Cardiac fibroblast (primary cell): ENCODE measurements at regions not wholly inside any gene's neighbourhood (a gene's known extent, or its start where the extent isn't known, plus 50 kb on each side); places are given as distances from the start of the nearest gene placed in this dataset.
"Not testable (repeated sequence)": the region's sequence is repeated elsewhere in the genome, so short reads cannot be mapped to it uniquely, and the experiment has no call there.

Experiments
- DNase-seq, 2 donors: peaks; one replicate each; pipeline versions ENCODE4 v3.0.0 to v3.0.0-alpha.2; 2010; ENCODE audit warnings: low read depth in 2 of 2
- H3K4me3 ChIP-seq, 2 donors: replicated peaks in 1 of 2; 1 replicate in 1 of 2; 2 replicates in 1 of 2; pipeline ENCODE4 v1.5.1; 2011; ENCODE audit warnings: low read depth in 2 of 2, low read length in 2 of 2, mild to moderate bottlenecking in 2 of 2, moderate library complexity in 1 of 2
- CTCF ChIP-seq: IDR thresholded peaks from one replicate; pipeline ENCODE4 v1.5.1; 2011; ENCODE audit warnings: low read depth, mild to moderate bottlenecking, low read length, inconsistent platforms

GRCh38 chr6:109251839-109252238 lies 130.4 kb downstream of the CD164 start:
- no peak overlapping the region for H3K4me3 ChIP-seq
- no peak for DNase-seq
- TF ChIP-seq CTCF = no peak

GRCh38 chr6:109250544-109251156 lies 131.6 kb downstream of the CD164 start:
- not testable (repeated sequence) for DNase-seq, H3K4me3 ChIP-seq

- TF ChIP-seq CTCF = no peak
- DNase-seq = no peak
- no peak overlapping the region for H3K4me3 ChIP-seq
Observed at GRCh38 chr6:109243863-109244825, 138.1 kb downstream of the CD164 start.

GRCh38 chr6:109242925-109243324 lies 139.3 kb downstream of the CD164 start:
- DNase-seq = no peak
- no peak for TF ChIP-seq CTCF

GRCh38 chr6:109242029-109242428 lies 140.2 kb downstream of the CD164 start:
- H3K4me3 ChIP-seq = no peak overlapping the region
- no peak for TF ChIP-seq CTCF
- DNase-seq = no peak

More at GRCh38 chr6:109242925-109243324, 139.3 kb downstream of the CD164 start:
- no peak overlapping the region for H3K4me3 ChIP-seq

GRCh38 chr6:109241199-109241598 lies 141.1 kb downstream of the CD164 start:
- no peak for TF ChIP-seq CTCF
- H3K4me3 ChIP-seq = no peak overlapping the region
- peak; percentile 45 to 84 for DNase-seq

GRCh38 chr6:109240370-109241084 lies 141.7 kb downstream of the CD164 start:
- peak in 1 of 2 donors; percentile 15 for DNase-seq
- TF ChIP-seq CTCF = no peak
- H3K4me3 ChIP-seq = no peak overlapping the region
